ENCODE measurements at regions not wholly inside any gene's neighbourhood (a gene's known extent, or its start where the extent isn't known, plus 50 kb on each side); places are given as distances from the start of the nearest gene placed in this dataset.
"Not testable (repeated sequence)": the region's sequence is repeated elsewhere in the genome, so short reads cannot be mapped to it uniquely, and the experiment has no call there.

- Mint-ChIP-seq H3K27ac (no peak overlapping the region), H3K36me3 (no peaks in the 10 kb centered on the region), H3K9me3 (no peaks in the 10 kb centered on the region), H3K4me3 (no peak overlapping the region), H3K27me3 (no peaks in the 10 kb centered on the region), H3K4me1 (no peaks in the 10 kb centered on the region)
- no peak for DNase-seq
- no peak for ATAC-seq (replicated peaks)
Observed at GRCh38 chr1:221574529-221574928, 167.4 kb downstream of the DUSP10 start.

- DNase-seq = no peak
- no peaks in the 10 kb centered on the region for H3K36me3 Mint-ChIP-seq
- ATAC-seq (replicated peaks) = no peak
- no peaks in the 10 kb centered on the region for H3K9me3 Mint-ChIP-seq
- no peaks in the 10 kb centered on the region for H3K27me3 Mint-ChIP-seq
- H3K4me3 Mint-ChIP-seq = no peak overlapping the region
- H3K27ac Mint-ChIP-seq = no peak overlapping the region
- H3K4me1 Mint-ChIP-seq = no peaks in the 10 kb centered on the region
Observed at GRCh38 chr1:221575605-221576004, 166.3 kb downstream of the DUSP10 start.

GRCh38 chr1:221576268-221576667 is 165.6 kb downstream of the DUSP10 start:
- Mint-ChIP-seq H3K27ac (no peak overlapping the region), H3K9me3 (no peaks in the 10 kb centered on the region), H3K4me3 (no peak overlapping the region), H3K4me1 (no peaks in the 10 kb centered on the region), H3K27me3 (no peaks in the 10 kb centered on the region), H3K36me3 (no peaks in the 10 kb centered on the region)
- DNase-seq = no peak
- ATAC-seq (replicated peaks) = no peak

DNA sequence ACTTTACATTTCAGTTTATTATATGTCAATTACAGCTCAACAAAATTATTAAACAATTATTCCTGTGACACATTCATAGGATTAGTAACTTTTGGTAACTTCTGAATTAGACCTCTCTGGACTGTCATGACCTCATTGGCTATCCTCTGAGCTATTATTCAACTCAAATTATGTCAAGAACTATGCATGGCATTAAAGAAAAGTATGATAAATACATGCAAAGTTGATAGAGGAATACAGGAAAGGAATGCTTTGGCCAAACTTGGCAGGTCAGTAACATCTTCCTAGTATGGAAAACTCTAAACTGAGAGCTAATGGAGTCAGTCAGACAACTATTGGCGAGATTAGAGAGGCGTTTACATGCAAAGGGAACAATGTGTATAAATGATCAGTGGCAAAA is 158.4 kb downstream of the DUSP10 start:
- DNase-seq (no peak), ATAC-seq (replicated peaks) (no peak)
- Mint-ChIP-seq H3K4me1 (no peaks in the 10 kb centered on the region), H3K9me3 (peaks cover 6% of the 10 kb centered on the region in 2 donors), H3K27ac (no peak overlapping the region), H3K4me3 (no peak overlapping the region), H3K27me3 (no peaks in the 10 kb centered on the region), H3K36me3 (peaks cover 0 to 4% of the 10 kb centered on the region in 2 donors)

GRCh38 chr1:221587013-221587412 is 154.9 kb downstream of the DUSP10 start:
- not testable (repeated sequence) for H3K4me1 Mint-ChIP-seq; H3K4me3 Mint-ChIP-seq; H3K36me3 Mint-ChIP-seq; H3K9me3 Mint-ChIP-seq; H3K27me3 Mint-ChIP-seq; ATAC-seq (replicated peaks); H3K27ac Mint-ChIP-seq; DNase-seq

- not testable (repeated sequence) for H3K27ac Mint-ChIP-seq; H3K4me3 Mint-ChIP-seq; H3K27me3 Mint-ChIP-seq; H3K36me3 Mint-ChIP-seq; DNase-seq; ATAC-seq (replicated peaks)
- peaks cover 6 to 10% of the 10 kb centered on the region in 2 donors for H3K4me1 Mint-ChIP-seq
- peaks cover 8 to 11% of the 10 kb centered on the region in 2 donors for H3K9me3 Mint-ChIP-seq
Observed at GRCh38 chr1:221591250-221591649, 150.6 kb downstream of the DUSP10 start.

DNA sequence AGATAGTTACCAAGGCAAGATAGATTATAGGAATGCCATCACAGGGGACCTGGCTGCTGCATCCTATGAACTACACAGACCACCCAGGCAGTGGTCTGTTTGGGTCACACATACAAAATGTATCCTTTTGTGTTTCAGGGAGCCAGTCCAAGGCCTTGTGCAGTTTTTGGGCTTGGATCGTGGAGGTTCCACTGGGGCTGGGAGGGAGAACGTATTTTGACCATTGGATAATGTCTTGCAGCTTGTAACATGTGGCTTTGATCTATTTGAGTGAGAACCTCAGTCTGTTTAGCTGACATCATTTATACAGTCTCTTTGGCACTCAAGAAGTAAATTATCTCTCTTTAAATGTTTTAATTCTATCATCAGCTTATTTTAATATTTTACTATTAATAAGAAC is 147.3 kb downstream of the DUSP10 start:
- peaks cover 2 to 4% of the 10 kb centered on the region in 2 donors for H3K9me3 Mint-ChIP-seq
- no peak for ATAC-seq (replicated peaks)
- H3K27ac Mint-ChIP-seq = no peak overlapping the region
- H3K4me1 Mint-ChIP-seq = peaks cover 6 to 10% of the 10 kb centered on the region in 2 donors
- no peak for DNase-seq
- no peak overlapping the region for H3K4me3 Mint-ChIP-seq
- no peaks in the 10 kb centered on the region for H3K36me3 Mint-ChIP-seq
- peaks cover 0 to 11% of the 10 kb centered on the region in 2 donors for H3K27me3 Mint-ChIP-seq

DNA sequence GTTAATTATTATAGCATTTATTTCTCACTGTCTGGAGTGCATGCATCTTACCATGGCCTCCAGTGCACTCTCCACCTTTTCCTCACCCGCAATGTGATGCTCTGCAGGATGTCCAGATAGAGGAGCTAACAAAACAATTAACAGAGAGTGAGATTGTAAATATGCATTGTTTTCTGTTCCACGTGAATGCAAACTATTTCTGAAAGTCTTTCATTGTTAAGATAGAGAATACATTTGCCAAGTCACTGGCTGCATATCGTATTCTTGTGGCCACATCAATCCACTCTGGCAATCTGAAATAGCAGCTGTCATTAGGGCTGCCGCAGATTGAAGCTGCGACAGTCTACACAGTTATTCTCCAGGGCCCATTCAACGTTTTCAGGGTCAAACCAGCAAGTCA is 143.8 kb downstream of the DUSP10 start:
- H3K4me3 Mint-ChIP-seq = no peak overlapping the region
- H3K27me3 Mint-ChIP-seq = peaks cover 0 to 11% of the 10 kb centered on the region in 2 donors
- peaks cover 2 to 4% of the 10 kb centered on the region in 2 donors for H3K9me3 Mint-ChIP-seq
- ATAC-seq (replicated peaks) (no peak), DNase-seq (no peak)
- no peaks in the 10 kb centered on the region for H3K36me3 Mint-ChIP-seq
- H3K27ac Mint-ChIP-seq = no peak overlapping the region
- H3K4me1 Mint-ChIP-seq = peaks cover 6 to 10% of the 10 kb centered on the region in 2 donors

GRCh38 chr1:221601166-221601565 is 140.7 kb downstream of the DUSP10 start:
- Mint-ChIP-seq H3K4me3 (no peak overlapping the region), H3K36me3 (no peaks in the 10 kb centered on the region), H3K27ac (no peak overlapping the region), H3K4me1 (peaks cover 0 to 3% of the 10 kb centered on the region in 2 donors), H3K9me3 (peaks cover 0 to 3% of the 10 kb centered on the region in 2 donors), H3K27me3 (peaks cover 0 to 11% of the 10 kb centered on the region in 2 donors)
- ATAC-seq (replicated peaks) (no peak), DNase-seq (no peak)

- ATAC-seq (replicated peaks) (no peak), DNase-seq (no peak)
- H3K36me3 Mint-ChIP-seq = no peaks in the 10 kb centered on the region
- no peak overlapping the region for H3K4me3 Mint-ChIP-seq
- H3K9me3 Mint-ChIP-seq = peaks cover 0 to 4% of the 10 kb centered on the region in 2 donors
- no peak overlapping the region for H3K27ac Mint-ChIP-seq
- H3K27me3 Mint-ChIP-seq = peaks cover 0 to 11% of the 10 kb centered on the region in 2 donors
- peaks cover 0 to 3% of the 10 kb centered on the region in 2 donors for H3K4me1 Mint-ChIP-seq
Observed at GRCh38 chr1:221602830-221603229, 139.1 kb downstream of the DUSP10 start.

- H3K36me3 Mint-ChIP-seq, H3K4me3 Mint-ChIP-seq, H3K9me3 Mint-ChIP-seq, H3K4me1 Mint-ChIP-seq, H3K27me3 Mint-ChIP-seq: not testable (repeated sequence)
- peak overlapping the region; percentile 14 for H3K27ac Mint-ChIP-seq
- DNase-seq (peak; percentile 18), ATAC-seq (replicated peaks) (peak; percentile 78 to 91)
Observed at GRCh38 chr1:221604390-221604789, 137.5 kb downstream of the DUSP10 start.

GRCh38 chr1:221604948-221605347 is 136.9 kb downstream of the DUSP10 start:
- DNase-seq (no peak), ATAC-seq (replicated peaks) (no peak)
- H3K4me1 Mint-ChIP-seq = peaks cover 0 to 3% of the 10 kb centered on the region in 2 donors
- no peak overlapping the region for H3K27ac Mint-ChIP-seq
- no peaks in the 10 kb centered on the region for H3K27me3 Mint-ChIP-seq
- H3K36me3 Mint-ChIP-seq = no peaks in the 10 kb centered on the region
- peaks cover 0 to 5% of the 10 kb centered on the region in 2 donors for H3K9me3 Mint-ChIP-seq
- no peak overlapping the region for H3K4me3 Mint-ChIP-seq

DNA sequence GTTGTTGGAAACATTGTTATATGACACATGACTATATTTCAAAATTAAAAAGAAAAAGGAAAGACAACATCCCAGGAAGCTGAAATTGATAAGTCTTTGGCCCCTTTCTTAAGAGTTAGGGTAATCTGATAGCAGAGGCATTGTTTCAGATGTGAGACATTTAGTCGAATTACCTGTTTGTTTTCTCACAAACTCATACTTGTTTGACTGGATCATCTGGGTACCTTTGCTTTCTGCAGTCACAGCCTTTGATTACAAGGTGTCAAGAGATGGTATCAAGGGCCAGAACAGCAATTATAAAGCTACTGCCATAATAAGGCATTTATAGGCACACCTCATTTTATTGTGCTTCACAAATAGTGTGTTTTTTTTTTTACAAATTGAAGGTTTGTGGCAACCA is 136.3 kb downstream of the DUSP10 start:
- no peaks in the 10 kb centered on the region for H3K36me3 Mint-ChIP-seq
- ATAC-seq (replicated peaks) (no peak), DNase-seq (no peak)
- H3K9me3 Mint-ChIP-seq = peaks cover 0 to 5% of the 10 kb centered on the region in 2 donors
- H3K4me1 Mint-ChIP-seq = peaks cover 0 to 3% of the 10 kb centered on the region in 2 donors
- no peak overlapping the region for H3K4me3 Mint-ChIP-seq
- no peaks in the 10 kb centered on the region for H3K27me3 Mint-ChIP-seq
- no peak overlapping the region for H3K27ac Mint-ChIP-seq

GRCh38 chr1:221606256-221606655 is 135.6 kb downstream of the DUSP10 start:
- no peaks in the 10 kb centered on the region for H3K36me3 Mint-ChIP-seq
- ATAC-seq (replicated peaks) = no peak

DNA sequence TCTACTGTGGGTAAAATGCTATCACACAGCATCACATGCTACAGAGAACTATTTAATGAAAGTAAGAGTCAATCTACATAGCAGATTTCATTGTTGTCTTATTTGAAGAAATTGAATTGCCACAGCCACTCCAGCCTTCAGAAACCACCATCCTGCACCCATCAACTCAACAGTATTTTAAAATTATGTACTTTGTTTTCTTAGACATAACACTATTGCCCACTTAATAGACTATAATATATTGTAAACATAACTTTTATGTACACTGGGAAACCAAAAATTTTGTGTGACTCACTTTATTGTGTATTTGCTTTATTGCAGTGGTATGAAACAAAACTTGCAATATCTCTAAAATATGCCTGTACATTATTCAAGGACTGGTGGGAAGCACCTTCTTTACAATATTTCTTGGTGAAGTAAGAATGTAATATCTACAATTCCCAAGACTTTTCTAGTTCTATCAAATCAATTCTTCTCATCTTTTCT is 133.0 kb downstream of the DUSP10 start:
- Mint-ChIP-seq H3K27ac (no peak overlapping the region), H3K4me1 (peaks cover 0 to 3% of the 10 kb centered on the region in 2 donors), H3K36me3 (no peaks in the 10 kb centered on the region), H3K27me3 (no peaks in the 10 kb centered on the region), H3K9me3 (peaks cover 0 to 5% of the 10 kb centered on the region in 2 donors), H3K4me3 (no peak overlapping the region)
- no peak for ATAC-seq (replicated peaks)
- DNase-seq = no peak

More at GRCh38 chr1:221606256-221606655, 135.6 kb downstream of the DUSP10 start:
- no peak overlapping the region for H3K27ac Mint-ChIP-seq
- DNase-seq = no peak
- H3K4me3 Mint-ChIP-seq = no peak overlapping the region
- no peaks in the 10 kb centered on the region for H3K27me3 Mint-ChIP-seq
- peaks cover 0 to 3% of the 10 kb centered on the region in 2 donors for H3K4me1 Mint-ChIP-seq
- H3K9me3 Mint-ChIP-seq = peaks cover 0 to 5% of the 10 kb centered on the region in 2 donors

- ATAC-seq (replicated peaks) (no peak), DNase-seq (no peak)
- no peak overlapping the region for H3K4me3 Mint-ChIP-seq
- H3K4me1 Mint-ChIP-seq = no peaks in the 10 kb centered on the region
- H3K27ac Mint-ChIP-seq = no peak overlapping the region
- H3K27me3 Mint-ChIP-seq = no peaks in the 10 kb centered on the region
- no peaks in the 10 kb centered on the region for H3K36me3 Mint-ChIP-seq
- peaks cover 0 to 1% of the 10 kb centered on the region in 2 donors for H3K9me3 Mint-ChIP-seq
Observed at GRCh38 chr1:221611656-221612046, 130.2 kb downstream of the DUSP10 start.

Data from stimulated activated naive B cell treated with anti-CD40 and anti-IgM and Interleukin-4, amounts not matched to agents 10 μg/mL and 1 μg/mL and 100 μg/mL, for 72 hours (primary cell).